Esophagus muscularis mucosa (tissue), 4 donors: ENCODE measurements at regions not wholly inside any gene's neighbourhood (a gene's known extent, or its start where the extent isn't known, plus 50 kb on each side); places are given as distances from the start of the nearest gene placed in this dataset.

Experiments used
- DNase-seq: peaks from one replicate; pipeline ENCODE4 v3.0.0-alpha.2; 2017; ENCODE audit errors: extremely low spot score
- H3K27ac ChIP-seq, 4 donors: fragments of 200-600 bp; sonication (generic); replicated peaks in 1 of 4; 1 replicate in 3 of 4; 2 replicates in 1 of 4; pipeline ENCODE4 v1.5.1; 2016 to 2019; ENCODE audit warnings: mild to moderate bottlenecking in 1 of 4
- H3K27me3 ChIP-seq, 4 donors: fragments of 200-600 bp; sonication (generic); one replicate each; pipeline versions ENCODE4 v1.5.1 to v1.6.0; 2016 to 2019
- H3K36me3 ChIP-seq, 4 donors: fragments of 200-600 bp; sonication (generic); one replicate each; pipeline ENCODE4 v1.5.1; 2016 to 2019
- H3K4me1 ChIP-seq, 4 donors: fragments of 200-600 bp; sonication (generic); one replicate each; pipeline ENCODE4 v1.5.1; 2016 to 2019
- H3K4me3 ChIP-seq, 4 donors: fragments of 200-600 bp; sonication (generic); 1 replicate in 2 of 4; 2 replicates in 2 of 4; pipeline ENCODE4 v1.5.1; 2016 to 2019; ENCODE audit warnings: mild to moderate bottlenecking in 4 of 4, moderate library complexity in 1 of 4
- H3K9me3 ChIP-seq, 4 donors: fragments of 200-600 bp; sonication (generic); 1 replicate in 3 of 4; 2 replicates in 1 of 4; pipeline ENCODE4 v1.5.1; 2016 to 2019
- CTCF ChIP-seq, 3 experiments: fragments of 200-600 bp in 2 of 3; fragments of 450-650 bp in 1 of 3; sonication (generic) in 2 of 3; IDR thresholded peaks; one replicate each; pipeline ENCODE4 v1.5.1; 2017 to 2019; ENCODE audit warnings: antibody characterized with exemption in 3 of 3, mild to moderate bottlenecking in 2 of 3, moderate library complexity in 1 of 3
- EP300 ChIP-seq: sonication (generic); formaldehyde crosslinking; IDR thresholded peaks from one replicate; pipeline ENCODE4 v1.6.1; 2017; ENCODE audit warnings: antibody characterized with exemption
- POLR2A ChIP-seq: fragments of 450-650 bp; IDR thresholded peaks from one replicate; pipeline ENCODE4 v1.6.1; 2017; ENCODE audit warnings: antibody characterized with exemption, moderate library complexity, mild to moderate bottlenecking, low read depth
- POLR2AphosphoS5 ChIP-seq, 2 donors: sonication (generic); formaldehyde crosslinking; IDR thresholded peaks; one replicate each; pipeline ENCODE4 v1.6.1; 2017; ENCODE audit warnings: antibody characterized with exemption in 2 of 2
- WGBS: methylation state at CpG from one replicate; pipeline ENCODE4 v1.1.5; 2018; 5-methylcytosine and 5-hydroxymethylcytosine counted together
- intact Hi-C: fragments of 100-400 bp; cut with DNase I; formaldehyde crosslinking; loops from one replicate; pipeline ENCODE4 v1.15.1; 2023

- Histone ChIP-seq H3K4me3 (peak overlapping the region; percentile 41 to 58 (median 48)), H3K9me3 (no peaks in the 10 kb centered on the region), H3K4me1 (peaks cover 4 to 14% (median 13%) of the 10 kb centered on the region in 4 donors), H3K27me3 (no peaks in the 10 kb centered on the region), H3K36me3 (no peaks in the 10 kb centered on the region), H3K27ac (peak overlapping the region; percentile 70 to 75 (median 72))
- TF ChIP-seq POLR2AphosphoS5 (IDR thresholded peaks at IDR 0.05) (peak; percentile 61 to 68), EP300 (no peak), CTCF (IDR thresholded peaks at IDR 0.05) (peak in 1 of 3 experiments; percentile 7)
- 11% methylated on average over 10 of the region's 71 CpGs for WGBS
- no peak for DNase-seq
- intact Hi-C loops: no loop called here
Measured at GRCh38 chr5:159773062-159773924, 143.0 kb upstream of the ADRA1B start.

- TF ChIP-seq EP300 (no peak), POLR2A (no peak), POLR2AphosphoS5 (IDR thresholded peaks at IDR 0.05) (no peak), CTCF (IDR thresholded peaks at IDR 0.05) (no peak)
- Histone ChIP-seq H3K36me3 (no peaks in the 10 kb centered on the region), H3K9me3 (no peaks in the 10 kb centered on the region), H3K27me3 (no peaks in the 10 kb centered on the region), H3K27ac (no peak overlapping the region), H3K4me3 (no peak overlapping the region), H3K4me1 (peaks cover 4 to 14% (median 13%) of the 10 kb centered on the region in 4 donors)
- intact Hi-C loops: no loop called here
- WGBS: 82% methylated on average over 9 of the region's 9 CpGs
- DNase-seq: no peak
Measured at GRCh38 chr5:159774476-159775031, 141.7 kb upstream of the ADRA1B start.

GRCh38 chr5:159775890-159776289 lies 140.4 kb upstream of the ADRA1B start:
- WGBS: 90% methylated on average over 3 of the region's 3 CpGs
- no peaks in the 10 kb centered on the region for H3K36me3 ChIP-seq
- intact Hi-C loops: no loop called here
- H3K4me3 ChIP-seq: no peak overlapping the region
- H3K27ac ChIP-seq: no peak overlapping the region
- H3K27me3 ChIP-seq: no peaks in the 10 kb centered on the region
- no peak for DNase-seq
- TF ChIP-seq CTCF (IDR thresholded peaks at IDR 0.05) (no peak), POLR2A (no peak), POLR2AphosphoS5 (IDR thresholded peaks at IDR 0.05) (no peak), EP300 (no peak)
- H3K4me1 ChIP-seq: peaks cover 4 to 14% (median 13%) of the 10 kb centered on the region in 4 donors
- no peaks in the 10 kb centered on the region for H3K9me3 ChIP-seq

GRCh38 chr5:159777049-159777660 lies 139.1 kb upstream of the ADRA1B start:
- no peak for TF ChIP-seq POLR2AphosphoS5 (IDR thresholded peaks at IDR 0.05)
- no peak for TF ChIP-seq POLR2A
- no peak for TF ChIP-seq EP300
- TF ChIP-seq CTCF (IDR thresholded peaks at IDR 0.05): no peak
- intact Hi-C loops: no loop called here
- Histone ChIP-seq H3K27me3 (no peaks in the 10 kb centered on the region), H3K4me3 (no peak overlapping the region), H3K27ac (no peak overlapping the region), H3K36me3 (no peaks in the 10 kb centered on the region), H3K4me1 (peaks cover 4 to 14% (median 13%) of the 10 kb centered on the region in 4 donors), H3K9me3 (no peaks in the 10 kb centered on the region)
- no peak for DNase-seq
- WGBS: 91% methylated on average over 9 of the region's 9 CpGs
